ENCODE measurements at regions not wholly inside any gene's neighbourhood (a gene's known extent, or its start where the extent isn't known, plus 50 kb on each side); places are given as distances from the start of the nearest gene placed in this dataset.

DNA sequence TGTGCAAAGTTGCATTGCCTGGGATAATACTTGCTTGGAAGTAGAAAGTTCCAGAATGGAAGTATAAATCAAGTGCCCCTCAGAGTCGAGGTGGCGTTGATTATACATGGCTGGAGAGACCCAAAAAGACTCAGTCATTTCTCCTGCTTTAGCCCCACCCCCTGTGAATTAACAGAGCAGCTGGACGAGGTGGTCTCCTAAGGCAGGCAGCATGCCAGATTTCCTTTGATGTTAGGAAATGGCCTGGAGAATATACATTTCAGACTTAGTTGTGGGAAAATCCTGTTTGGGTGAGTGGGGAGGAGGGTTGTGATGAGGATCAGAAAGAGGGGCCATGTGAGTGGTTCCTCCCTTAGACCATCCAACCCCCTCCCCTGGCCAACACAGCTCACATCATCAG, 406.1 kb upstream of the TMPO start:
- no peak for TF ChIP-seq HDGF (IDR thresholded peaks at IDR 0.05; ENCODE audit: borderline replicate concordance)
- TF ChIP-seq SUZ12 (IDR thresholded peaks at IDR 0.05) = no peak
- no peak for TF ChIP-seq FOXM1 (IDR thresholded peaks at IDR 0.05; ENCODE audit: borderline replicate concordance)
- TF ChIP-seq ELF4 (IDR thresholded peaks at IDR 0.05) = no peak
- no peak for TF ChIP-seq BHLHE40 (IDR thresholded peaks at IDR 0.05; ENCODE audit: borderline replicate concordance)
- no peak for TF ChIP-seq FOXA1 (IDR thresholded peaks at IDR 0.05)
- no peak for TF ChIP-seq FOXK2 (IDR thresholded peaks at IDR 0.05)
